A172 (cell line): ENCODE measurements at regions not wholly inside any gene's neighbourhood (a gene's known extent, or its start where the extent isn't known, plus 50 kb on each side); places are given as distances from the start of the nearest gene placed in this dataset.
A peak's percentile ranks its signal among the peaks of the same experiment; 100 is the strongest.
"Not testable (repeated sequence)": the region's sequence is repeated elsewhere in the genome, so short reads cannot be mapped to it uniquely, and the experiment has no call there.

Source experiments
- DNase-seq: peaks from one replicate; pipeline ENCODE4 v3.0.0-alpha.2; 2015; ENCODE audit warnings: low spot score

GRCh38 chr18:79595876-79596374 lies 83.7 kb upstream of the CTDP1 start:
- no peak for DNase-seq

DNA sequence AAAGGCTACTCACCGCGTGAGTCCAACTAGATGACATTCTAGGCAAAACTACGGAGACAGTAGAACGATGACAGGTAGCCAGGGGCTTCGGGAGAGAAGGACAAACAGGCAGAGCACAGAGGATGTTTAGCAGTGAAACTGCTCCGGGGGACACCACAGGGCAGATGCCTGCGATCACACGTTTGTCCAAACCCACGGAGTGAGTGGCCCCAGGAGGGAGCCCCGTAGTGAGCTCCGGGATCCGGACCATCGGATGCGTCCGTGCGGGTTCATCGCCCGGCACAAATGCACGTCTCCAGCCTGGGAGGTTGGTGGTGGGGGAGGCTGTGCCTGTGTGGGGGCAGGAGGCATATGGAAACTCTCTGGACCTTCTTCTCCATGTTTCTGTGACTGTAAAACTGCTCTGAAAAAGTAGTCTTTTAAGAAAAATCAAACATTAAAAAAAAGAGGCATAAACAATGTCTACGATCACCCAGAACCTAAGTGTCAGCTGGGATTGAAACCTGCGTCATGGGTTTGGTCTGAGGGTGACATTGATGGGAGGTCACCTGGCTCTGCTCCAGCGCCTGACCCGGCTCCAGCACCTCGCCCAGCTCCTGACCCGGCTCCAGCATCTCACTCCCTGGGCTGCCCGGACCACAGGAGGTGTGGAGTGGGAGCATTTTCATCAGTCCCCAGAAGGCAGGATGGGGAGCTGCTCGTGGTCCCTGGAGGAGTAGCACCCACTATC lies 83.0 kb upstream of the CTDP1 start:
- DNase-seq = no peak

DNA sequence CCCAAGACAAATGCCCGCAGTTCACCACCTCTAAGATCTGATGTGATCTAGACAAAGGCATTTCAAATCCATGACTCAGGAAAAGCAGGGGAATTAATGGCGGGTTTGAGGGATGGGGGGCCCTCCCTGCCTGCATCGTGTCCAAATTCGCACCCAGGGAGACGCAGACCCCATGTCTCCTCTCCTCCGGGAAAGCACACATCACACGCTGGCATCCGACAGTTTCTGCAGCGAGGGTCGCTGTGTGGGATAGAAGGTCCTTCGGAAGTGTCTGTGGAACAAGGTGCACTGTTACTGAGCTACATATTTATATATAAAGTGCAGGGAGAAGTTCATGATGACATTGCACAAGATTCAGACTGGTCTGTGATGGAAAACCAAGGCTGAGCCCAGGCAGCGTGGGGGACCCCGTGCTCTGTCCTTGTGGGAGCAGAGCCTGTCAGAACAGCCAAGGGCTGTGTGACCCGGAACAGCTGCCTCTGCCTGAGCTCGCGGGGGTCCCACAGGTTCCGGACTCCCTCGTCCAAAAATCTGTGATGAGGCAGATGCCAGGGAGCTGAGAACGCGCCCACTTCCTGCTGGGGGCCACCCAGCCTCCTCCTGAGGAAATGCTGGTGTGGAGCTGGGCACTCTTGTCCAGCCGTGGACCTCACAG lies 82.3 kb upstream of the CTDP1 start:
- DNase-seq = no peak

DNA sequence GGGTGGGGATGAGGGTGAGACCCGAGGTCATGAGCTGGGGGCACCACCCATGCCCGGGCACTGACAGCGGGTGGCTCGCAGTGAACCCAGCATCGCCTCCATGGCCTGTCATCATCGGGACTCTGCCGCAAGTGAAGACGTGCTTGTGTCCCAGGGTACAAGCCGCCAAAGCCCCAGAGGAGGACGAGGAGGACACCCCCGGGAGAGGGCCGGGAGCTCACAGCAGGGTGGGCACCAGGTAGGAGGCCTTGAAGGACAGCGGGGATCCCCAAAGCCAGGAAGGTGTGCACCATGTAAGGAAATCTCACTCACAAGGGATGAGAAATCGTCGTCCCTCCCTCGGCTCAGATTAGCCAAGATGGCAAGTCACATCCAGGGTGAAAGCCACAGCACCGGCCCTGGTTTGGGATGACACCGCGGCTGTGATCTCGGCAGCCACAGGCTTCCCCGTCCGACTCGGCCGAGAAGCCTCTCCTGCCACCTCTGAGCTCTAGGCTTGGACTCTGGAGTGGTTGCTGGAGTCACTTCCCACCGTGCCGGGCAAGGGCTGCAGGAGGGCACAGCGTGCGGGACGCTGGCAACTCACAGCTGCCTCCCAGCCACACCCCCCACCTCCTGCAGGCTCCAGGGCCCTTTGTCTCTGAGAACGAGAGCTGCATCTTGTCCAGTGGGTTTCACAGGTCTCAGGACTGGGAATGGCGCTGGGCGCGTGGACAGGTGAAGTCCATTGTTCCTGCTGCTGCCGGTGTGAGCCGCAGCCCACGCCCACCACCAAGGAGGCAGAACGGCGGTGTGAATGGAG lies 81.6 kb upstream of the CTDP1 start:
- no peak for DNase-seq

- DNase-seq = no peak
Observed at GRCh38 chr18:79598633-79599175, 80.9 kb upstream of the CTDP1 start.

- DNase-seq = peak; percentile 42
Observed at GRCh38 chr18:79599441-79599931, 80.1 kb upstream of the CTDP1 start.

DNA sequence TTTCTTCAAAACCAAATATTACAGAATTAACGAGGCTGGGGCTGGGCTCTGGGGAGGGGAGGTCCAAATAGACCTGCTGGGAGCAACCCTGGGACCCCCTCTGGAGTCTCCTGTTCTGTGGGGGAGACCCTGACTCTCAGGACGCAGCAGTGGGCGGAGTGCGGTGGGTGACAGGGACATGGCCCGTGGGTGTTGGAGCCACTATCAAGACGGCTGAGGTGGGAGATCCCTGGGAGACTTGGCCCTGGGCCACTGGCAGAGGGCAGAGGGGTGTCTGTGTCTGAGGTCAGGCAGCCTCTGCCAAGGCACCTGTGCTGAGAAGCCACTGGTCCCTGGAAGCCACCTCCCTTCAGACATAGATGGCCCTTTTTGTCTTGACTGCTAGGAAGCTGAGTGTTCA lies 79.5 kb upstream of the CTDP1 start:
- no peak for DNase-seq

DNA sequence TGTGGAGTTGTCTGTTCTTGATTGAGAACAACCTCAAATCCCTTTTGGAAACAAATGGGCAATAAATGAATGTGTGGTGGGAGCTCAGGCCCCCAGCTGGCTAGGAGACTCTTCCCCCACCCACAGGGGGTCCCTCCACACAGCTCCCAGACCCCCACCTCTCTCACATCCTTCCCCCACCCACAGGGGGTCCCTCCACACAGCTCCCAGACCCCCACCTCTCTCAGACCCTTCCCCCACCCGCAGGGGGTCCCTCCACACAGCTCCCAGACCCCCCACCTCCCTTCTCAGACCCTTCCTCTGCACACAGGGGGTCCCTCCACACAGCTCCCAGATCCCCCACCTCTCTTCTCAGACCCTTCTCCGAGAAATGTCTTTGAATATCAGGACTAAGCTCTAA lies 79.0 kb upstream of the CTDP1 start:
- no peak for DNase-seq

DNA sequence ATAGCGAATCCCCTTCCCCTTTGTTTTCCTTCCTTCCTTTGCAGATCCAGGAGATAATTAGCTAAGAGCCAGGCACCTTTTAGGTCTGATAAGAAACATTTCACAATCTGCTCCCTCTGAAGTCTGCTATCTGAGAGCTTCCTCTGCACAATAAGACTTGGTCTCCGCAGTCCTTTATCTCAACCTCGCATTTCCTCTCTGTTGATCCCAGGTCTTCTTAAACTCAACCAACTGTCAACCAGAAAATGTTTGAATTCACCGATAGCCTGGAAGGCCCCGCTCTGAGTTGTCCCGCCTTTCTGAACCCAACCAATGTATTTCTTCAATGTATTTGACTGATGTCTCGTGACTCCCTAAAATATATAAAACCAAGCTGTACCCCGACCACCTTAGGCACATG lies 78.4 kb upstream of the CTDP1 start:
- DNase-seq = no peak

GRCh38 chr18:79603321-79604204 lies 76.0 kb upstream of the CTDP1 start:
- no peak for DNase-seq

- no peak for DNase-seq
Observed at GRCh38 chr18:79604205-79604912, 75.2 kb upstream of the CTDP1 start.

GRCh38 chr18:79604913-79605880 lies 74.4 kb upstream of the CTDP1 start:
- no peak for DNase-seq

GRCh38 chr18:79606071-79606470 lies 73.5 kb upstream of the CTDP1 start:
- not testable (repeated sequence) for DNase-seq

DNA sequence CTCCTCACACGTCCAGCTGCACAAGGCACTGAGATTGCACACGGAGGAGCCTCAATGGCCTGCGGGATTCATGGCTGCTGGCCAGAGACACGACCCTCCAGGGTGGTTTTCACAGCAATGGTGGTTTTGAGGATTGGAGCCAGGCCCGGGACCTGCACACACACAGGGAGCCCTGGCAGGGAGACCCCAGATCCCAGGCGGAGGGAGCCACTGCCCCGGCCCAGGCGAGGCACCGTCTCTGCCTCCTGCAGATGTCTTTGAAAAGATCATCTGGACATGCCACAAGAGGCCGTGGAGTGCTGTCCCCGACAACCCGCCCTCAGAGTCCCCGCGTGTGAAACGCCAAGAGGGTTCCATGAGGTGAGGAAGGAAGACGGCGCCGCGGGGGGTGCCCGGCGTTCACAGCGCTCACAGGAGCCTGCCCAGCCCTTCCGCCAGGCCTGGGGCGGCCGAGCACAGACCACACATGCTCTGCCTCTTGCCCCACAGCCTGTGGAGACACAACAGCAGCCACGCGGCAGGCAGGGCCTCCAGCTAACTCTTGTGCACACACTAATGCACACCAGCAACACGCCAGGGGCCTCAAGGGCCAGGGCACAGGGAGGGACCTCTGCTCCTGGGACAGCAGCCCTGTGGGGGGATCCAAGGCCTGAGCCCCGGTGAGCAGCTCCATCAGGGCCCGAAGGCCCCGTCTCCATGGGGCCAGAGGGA lies 72.8 kb upstream of the CTDP1 start:
- no peak for DNase-seq

GRCh38 chr18:79607361-79607952 lies 72.1 kb upstream of the CTDP1 start:
- no peak for DNase-seq

- DNase-seq = no peak
Observed at GRCh38 chr18:79608069-79608468, 71.5 kb upstream of the CTDP1 start.

- DNase-seq = no peak
Observed at GRCh38 chr18:79608535-79608934, 71.1 kb upstream of the CTDP1 start.

GRCh38 chr18:79608999-79609461 lies 70.6 kb upstream of the CTDP1 start:
- DNase-seq = no peak
